Umbilical cord (tissue), 1 donor: ENCODE measurements at regions not wholly inside any gene's neighbourhood (a gene's known extent, or its start where the extent isn't known, plus 50 kb on each side); places are given as distances from the start of the nearest gene placed in this dataset.
"Not testable (repeated sequence)": the region's sequence is repeated elsewhere in the genome, so short reads cannot be mapped to it uniquely, and the experiment has no call there.

Experiments
- DNase-seq: peaks from one replicate; pipeline ENCODE4 v3.0.0-alpha.2; 2015; ENCODE audit warnings: low spot score

DNA sequence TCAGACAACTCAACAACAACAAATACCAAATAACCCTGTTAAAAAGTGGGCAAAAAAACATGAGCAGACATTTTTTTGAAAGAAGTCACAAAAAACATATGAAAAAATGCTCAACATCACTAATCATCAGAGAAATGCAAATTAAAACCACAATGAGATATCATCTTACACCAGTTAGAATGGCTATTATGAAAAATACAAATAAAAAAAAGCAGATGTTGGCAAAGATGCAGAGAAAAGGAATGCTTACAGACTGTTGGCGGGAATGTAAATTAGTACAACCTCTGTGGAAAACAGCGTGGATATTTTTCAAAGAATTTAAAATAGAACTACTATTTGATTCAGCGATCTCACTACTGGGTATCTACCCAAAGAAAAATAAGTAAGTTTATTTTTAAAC lies 114.0 kb downstream of the SLC38A4 start:
- DNase-seq: no peak

DNA sequence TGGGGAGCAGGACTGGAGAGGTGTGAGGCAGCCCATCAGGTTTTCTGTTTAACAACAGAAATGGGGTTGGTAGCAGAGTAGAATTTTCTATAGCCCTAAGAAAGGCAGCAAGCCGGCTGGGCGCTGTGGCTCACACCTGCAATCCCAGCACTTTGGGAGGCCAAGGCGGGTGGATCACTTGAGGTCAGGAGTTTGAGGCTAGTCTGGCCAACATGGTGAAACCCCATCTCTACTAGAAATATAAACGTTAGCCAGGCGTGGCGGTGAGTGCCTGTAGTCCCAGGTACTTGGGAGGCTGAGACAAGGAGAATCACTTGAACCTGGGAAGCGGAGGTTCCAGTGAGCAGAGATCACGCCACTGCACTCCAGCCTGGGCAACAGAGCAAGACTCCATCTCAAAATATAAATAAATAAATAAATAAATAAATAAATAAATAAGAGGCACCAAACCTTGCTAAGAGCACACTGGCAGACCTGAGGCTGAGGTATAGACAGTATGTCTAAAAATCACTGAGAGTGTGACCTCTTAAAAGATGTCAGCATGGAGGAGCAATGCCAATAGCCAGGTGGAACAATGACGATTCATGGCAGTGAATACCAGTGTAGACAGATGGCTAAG lies 115.6 kb downstream of the SLC38A4 start:
- no peak for DNase-seq

DNA sequence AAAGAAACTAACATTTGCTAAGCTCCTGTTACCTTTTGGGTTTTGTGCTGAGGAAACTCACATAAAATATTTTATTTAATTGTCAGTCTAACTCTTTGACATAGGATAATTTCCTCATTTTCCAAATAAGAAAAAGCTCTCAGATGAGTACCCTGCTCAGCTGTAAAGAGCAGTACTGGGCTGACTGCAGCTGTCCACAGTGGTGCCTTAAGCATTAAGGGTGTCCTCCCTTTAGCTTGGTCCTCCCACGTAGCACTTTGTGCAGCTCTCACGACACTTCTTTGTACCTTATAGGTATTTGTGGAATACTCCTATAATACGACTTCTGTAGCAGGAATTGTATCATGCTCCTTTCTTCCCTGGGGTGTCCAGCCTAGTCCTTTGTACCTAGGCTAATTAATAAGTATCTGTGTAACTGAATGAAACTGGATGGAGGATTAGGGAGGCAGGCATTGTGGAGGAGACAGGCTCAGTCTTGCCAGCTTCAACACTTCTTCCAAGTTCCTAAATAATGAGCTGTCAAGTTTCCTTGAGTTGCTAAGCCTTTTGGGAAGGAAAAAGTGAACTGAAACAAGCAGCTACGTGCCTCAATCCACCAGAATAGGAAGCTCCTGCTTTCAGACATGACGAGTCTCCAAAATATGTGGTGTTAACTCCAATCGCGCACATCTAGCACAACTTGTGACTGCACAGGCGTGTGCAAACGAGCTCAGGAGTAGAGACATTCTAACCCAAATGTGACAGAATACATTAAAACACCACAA lies 123.0 kb downstream of the SLC38A4 start:
- peak; percentile 91 for DNase-seq

DNA sequence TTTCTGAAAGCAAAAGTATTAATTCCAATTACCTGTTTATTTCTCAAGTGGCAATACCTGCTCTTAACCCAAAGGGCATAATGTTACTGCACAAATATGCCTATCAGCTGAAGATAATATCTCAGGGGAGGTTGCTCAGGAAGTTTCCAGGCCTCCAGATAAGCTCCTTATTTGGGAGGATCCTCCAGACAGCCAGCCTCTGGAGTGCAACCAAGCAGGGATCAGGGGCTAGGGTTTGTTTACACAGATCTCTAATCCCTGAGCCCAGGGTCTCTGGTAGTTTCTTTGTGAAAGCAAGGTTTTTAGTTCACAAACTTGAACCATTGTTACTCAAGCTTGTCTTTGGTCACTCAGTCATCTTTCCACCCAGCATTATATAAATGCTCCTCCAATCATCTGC lies 124.4 kb downstream of the SLC38A4 start:
- peak; percentile 55 for DNase-seq

DNA sequence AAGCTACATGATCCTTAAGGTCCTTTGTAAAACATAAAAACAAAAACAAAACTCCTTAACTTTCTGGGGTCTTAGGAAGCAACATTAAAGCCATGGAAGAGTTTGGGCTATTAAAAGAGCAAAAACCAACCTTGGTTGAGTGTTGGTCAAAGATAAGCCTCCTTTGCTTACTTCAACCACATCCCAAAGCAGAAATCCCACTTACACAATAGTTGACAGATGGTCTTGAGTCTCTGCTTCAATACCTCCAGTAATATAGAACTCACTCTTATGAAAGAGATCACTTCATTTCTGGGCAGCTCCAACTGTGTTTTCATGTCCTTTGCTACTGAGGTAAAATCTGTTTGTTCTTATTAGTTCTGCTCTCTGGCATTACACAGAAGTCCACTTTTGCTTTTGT lies 125.8 kb downstream of the SLC38A4 start:
- no peak for DNase-seq

DNA sequence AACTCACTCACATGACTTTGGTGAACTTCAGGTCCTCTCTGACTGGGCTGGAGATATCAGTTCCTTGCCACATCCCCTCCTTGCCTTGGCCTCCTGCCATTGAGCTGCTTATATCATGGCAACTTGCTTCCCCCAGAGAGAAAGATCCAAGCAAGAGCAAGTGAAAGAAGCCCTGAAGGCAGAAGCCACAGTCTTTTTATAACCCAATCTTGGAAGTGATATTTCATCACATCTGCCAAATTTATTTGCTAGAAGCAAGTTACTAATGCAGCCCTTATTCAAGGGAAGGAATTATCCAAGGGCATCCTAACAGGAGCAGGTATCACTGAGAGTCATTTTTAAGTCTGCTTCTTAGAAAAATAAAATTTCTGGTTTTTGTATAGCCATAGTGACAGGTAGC lies 127.8 kb downstream of the SLC38A4 start:
- no peak for DNase-seq

DNA sequence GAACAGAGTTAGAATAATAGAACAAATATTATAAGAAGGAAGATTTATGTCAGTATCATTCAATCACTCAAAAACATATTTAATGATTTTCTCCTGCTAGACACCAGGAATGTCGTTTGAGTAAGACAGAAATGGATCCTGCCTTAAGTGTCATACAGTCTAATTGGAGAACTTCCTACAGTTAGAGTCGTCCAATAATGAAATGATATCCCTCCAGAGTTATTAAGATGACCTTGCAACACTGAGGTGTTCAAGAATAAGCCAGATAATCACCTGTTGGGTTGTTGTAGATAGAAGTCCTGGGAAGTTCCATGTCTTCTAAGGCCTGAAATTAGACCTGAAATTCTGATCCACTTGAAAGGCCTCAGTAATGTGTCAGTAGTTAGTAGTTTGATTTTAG lies 132.3 kb downstream of the SLC38A4 start:
- DNase-seq: no peak

DNA sequence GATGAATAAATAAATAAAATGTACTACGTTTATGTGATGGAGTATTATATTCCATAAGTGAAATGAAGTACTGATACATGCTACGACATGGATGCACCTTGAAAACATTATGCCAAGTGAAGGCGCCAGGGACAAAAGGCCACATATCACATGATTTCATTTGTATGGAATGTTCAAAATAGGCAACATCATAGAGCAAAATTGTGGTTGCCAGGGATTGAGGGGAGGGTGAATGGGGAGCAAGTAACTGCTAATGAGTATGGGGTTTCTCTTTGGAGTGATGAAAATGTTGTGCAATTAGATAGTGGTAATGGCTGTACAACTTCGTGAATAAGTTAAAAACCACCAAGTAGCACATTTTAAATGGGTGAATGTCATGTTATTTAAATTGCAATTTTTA lies 132.8 kb downstream of the SLC38A4 start:
- DNase-seq: no peak

DNA sequence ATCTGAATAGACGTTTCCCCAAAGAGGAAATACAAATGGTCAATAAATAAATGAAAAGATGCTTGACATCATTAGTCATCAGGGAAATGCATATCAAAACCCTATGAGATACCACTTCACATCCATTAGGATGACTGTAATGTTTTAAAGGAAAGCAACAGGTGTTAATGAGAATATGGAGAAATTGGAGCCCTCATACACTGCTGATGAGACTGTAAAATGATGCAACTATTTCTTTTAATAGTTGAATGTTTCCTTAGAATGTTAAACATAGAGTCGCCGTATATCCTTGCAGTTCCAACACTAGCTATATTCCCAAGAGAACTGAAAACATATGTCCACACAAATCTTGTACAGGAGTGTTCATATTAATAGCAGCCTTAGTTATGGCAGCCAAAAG lies 133.2 kb downstream of the SLC38A4 start:
- no peak for DNase-seq

DNA sequence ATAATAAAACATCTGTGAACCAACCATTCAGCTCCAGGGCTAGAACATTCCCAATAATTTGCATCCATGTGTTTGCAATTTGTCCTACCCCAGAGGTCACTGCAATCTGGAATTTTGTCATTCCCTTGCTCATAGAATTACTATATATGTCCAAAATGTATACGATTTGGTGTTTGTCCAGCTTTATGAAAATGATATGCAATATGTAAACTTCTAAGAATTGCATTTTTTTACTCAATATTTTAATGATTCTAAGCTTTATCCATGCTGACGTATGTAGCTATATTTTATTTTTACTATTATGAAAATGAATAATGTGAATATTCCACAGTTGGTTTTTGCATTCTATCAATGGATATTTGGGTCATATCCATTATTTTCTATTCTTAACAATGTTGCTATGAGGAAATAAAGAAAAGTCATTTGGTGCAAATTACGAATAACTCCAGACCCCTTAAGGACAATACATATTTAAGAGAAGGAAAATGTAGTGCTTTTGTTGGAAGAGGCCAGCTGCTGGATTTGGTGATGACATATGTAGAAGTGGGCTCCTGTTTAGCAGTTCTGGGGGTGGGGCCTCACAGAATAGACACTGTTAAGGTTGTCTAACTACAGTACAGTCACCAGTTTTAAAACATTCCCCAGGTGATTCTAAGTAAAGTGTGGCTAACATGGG lies 139.4 kb downstream of the SLC38A4 start:
- DNase-seq: no peak

DNA sequence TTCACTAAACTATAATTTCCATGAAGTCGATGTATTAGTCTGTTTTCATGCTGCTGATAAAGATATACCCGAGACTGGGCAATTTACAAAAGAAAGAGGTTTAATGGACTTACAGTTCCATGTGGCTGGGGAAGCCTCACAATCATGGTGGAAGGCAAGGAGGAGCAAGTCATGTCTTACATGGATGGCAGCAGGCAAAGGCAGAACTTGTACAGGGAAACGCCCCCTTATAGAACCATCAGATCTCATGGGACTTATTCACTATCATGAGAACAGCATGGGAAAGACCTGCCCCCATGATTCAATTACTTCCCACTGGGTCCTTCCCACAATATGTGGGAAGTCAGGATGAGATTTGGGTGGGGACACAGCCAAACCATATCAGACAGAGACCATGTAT lies 141.6 kb downstream of the SLC38A4 start:
- DNase-seq: not testable (repeated sequence)

DNA sequence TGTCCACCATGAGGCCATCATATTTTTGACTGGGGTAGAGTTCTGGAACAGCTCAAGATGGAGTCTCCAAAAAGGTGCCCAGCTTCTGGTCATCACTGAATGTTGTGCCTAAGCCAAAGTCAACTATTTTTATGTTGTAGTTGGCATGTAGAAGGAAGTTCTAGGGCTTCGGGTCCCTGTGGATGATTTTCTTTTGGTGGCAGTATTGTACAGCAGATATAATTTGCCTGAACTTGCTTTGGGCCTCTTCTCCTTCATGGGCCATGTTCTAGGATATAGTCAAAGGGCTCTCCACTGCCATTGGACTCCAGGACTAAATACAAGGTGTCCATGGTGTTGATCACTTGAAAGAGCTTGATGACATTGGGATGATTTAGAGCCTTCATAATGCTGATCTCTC lies 143.6 kb downstream of the SLC38A4 start:
- no peak for DNase-seq

DNA sequence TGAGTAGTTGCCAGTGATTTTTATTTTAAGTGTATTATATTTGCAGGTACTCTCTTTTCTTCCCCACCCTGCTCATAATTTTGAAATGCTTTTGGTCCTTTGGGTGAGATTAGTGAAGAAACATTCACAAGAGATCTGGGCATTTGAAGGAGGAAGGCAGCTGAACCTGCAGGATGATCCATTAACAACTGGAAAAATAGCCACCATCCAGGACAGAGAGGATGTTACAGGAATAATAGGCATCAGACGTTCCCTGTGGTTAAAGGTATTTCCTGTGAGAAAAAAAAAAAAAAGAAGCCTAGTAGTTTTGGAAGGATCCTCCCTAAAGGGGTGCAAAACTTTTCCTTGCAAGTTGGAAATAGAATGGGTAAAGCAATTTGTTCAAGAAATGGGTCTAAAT lies 145.3 kb downstream of the SLC38A4 start:
- no peak for DNase-seq

DNA sequence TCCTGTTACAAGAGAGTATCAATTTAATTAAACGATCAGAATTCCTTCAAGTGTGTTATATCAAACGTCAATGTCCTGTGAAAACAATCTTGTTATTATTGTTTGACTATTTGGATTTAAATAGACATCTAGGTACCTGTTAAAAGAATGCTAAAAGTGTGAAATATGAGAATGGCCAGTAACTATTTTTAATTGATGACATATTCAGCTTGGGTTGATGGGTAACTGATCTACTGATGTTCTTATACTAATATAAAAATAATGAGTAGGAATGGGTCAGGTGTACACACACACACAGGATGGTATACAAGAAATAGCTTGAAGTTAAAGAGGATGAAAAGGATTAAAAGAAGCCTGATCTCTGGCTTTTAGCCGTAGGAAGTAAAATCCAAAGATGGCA lies 146.0 kb downstream of the SLC38A4 start:
- DNase-seq: no peak

DNA sequence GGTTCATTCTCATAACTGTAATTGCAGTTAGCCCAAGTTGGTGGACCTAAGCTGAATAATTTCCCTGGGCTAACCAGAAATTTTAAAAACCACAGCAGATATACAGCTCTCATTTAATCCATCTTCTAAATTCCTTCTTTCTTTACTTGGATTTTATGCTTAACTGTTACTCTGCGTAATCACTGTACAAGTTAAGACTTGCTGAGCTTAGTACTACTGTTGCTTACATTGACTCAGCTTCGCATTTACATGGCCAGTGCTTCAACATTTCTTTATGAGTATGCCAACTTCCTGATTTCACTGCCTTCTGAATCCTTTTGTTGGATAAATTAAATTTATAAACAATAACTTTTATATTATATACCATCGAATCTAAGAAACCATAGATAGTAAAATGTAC lies 147.4 kb downstream of the SLC38A4 start:
- DNase-seq: peak; percentile 82

DNA sequence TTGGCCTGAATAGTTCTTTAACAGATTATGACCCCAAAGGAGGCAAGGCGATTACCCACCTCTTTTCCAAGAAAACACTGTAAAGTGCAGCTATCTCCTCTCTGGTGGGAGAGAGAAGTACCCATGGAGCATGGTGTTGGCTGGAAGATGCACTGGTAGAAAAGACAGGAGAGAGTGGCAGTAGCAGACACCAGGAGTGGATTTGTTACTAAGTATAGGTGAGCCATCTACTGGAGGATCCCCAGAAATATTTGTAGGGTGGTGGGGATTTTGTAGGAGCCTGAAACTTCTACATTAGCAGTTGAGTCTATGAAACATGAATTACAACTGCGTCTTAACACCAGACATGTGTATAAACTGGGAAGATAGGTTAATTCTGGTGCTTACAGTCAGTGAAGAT lies 148.0 kb downstream of the SLC38A4 start:
- peak; percentile 47 for DNase-seq

DNA sequence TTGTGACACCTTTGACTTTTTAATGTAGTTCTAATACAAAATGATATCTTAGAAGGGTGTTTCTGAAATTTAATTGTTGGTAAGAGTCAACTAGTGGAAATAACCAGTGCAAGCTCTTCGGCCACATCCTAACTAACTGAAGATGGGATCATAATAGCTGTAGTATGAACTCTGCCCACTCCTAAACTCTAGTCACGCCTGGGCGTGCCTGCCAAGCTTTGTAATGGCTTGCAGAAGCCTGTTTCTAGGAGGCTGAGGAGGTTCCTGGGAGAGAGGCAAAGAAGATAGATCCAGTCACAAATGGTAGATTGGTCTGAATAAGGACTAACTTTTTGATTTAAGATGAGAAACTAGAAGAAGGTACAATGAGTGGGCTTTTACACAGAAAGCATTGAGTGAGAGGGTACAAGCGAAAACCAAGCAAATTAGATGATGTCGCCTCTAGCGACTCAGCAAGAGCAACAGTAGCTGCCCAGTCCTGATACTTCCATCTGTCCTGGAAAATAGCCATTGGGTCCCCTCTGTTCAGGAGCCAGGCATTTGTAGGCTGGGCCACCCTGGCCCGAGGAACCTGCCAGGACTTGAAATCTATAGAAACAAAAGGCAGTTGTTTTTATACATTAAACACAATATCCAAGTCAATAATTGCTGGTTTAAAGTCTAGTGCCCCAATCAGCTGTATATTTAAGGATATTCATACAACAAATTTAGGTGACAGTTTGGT lies 148.8 kb downstream of the SLC38A4 start:
- peak; percentile 27 for DNase-seq

DNA sequence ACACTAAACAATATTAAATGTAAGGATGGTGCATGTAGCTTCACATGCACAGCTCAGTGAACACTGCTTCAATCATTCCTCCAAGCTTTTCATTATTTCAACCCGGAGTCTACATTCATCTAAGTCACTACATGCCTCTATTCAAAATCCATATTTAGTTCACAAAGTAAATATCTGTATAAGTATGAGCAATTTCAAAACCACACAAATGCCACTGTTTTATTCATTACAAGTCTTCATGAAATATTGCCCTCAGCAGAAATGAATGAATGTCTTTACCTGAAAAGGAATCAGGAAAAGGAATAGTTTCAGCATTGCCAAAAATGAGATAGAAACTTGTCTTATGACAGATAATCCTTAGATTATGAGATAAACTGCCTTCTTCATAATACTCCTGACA lies 149.4 kb downstream of the SLC38A4 start:
- DNase-seq: no peak

DNA sequence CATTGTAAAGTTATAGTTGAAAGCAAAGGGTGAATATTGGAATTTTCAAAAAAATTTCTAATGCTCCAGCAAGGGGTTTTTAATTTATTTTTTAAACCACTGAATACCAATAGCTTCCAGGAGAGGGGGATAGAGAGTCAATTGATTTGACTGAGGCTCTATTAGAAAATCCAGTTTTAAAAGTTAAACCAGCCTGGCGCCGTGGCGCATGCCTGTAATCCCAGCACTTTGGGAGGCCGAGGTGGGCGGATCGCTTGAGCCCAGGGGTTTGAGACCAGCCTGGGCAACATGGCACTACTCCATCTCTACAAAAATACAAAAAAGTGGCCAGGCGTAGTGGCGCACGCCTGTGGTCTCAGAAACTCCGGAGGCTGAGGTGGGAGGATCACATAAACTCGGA lies 150.1 kb downstream of the SLC38A4 start:
- peak; percentile 61 for DNase-seq

DNA sequence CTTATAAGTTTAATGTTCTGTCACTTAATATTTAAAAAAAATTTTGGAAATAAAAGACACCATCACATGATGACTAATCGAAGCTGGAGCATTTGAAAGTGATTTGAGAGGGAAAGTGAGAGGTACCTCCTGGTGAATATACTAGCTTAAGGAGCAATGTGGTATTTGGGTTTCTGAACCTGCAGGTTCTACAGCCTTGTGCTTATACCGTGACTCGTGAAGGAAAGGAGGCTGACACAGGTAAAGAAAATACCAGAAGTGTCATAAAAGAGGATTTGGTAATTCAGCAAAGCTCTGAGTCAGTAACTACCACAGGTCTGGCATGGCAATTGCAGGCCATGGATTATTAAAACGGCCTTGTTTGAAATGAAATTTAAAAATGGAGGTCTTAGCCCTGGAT lies 151.0 kb downstream of the SLC38A4 start:
- DNase-seq: no peak

DNA sequence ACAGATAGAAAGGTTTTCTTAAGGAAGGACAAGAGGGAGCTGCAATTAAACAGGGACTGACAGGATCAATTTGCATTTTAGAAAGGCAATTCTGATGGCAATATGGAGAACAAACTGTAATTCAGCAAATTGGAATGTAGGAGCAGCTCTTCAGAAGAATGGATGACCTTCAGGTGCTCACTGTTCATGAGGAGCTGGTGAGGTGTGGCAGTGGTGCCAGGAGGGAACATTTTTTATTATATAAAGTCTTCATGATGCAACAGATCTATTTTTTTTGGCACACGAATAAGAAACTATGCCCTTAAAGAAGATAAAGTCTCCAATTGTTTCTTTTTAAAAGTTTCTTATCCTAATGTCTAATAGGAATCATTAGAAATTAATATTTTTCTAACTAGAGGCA lies 151.7 kb downstream of the SLC38A4 start:
- no peak for DNase-seq

DNA sequence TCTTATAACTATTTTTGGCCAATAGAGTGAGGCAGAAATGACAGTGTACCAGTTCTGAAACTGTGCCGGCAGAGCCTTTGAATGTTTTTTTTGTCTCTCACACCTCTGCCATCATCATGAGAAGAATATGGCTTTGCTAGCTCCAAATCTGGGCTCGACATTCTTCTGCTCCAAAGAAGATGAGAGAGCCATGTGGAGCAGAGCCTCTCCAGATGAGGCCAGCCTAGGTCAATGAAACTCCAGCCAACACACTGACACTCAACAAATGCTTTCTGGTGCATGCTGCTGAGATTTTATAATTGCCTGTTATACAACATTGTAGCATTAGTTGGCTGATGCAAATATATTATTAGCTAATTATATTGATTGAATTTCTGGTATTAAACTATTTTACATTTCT lies 154.7 kb downstream of the SLC38A4 start:
- peak; percentile 8 for DNase-seq
